GM23338 (cell line): ENCODE measurements at regions not wholly inside any gene's neighbourhood (a gene's known extent, or its start where the extent isn't known, plus 50 kb on each side); places are given as distances from the start of the nearest gene placed in this dataset.

Experiments
- ATAC-seq: fragments of 200-7000 bp; cut with Tn5 transposase; 3 replicates; pipeline ENCODE4 v1.9.1; 2020
- DNase-seq: peaks from one replicate; pipeline ENCODE4 v3.0.0-alpha.2; 2015; ENCODE audit warnings: low spot score
- H2AFZ ChIP-seq: fragments of 200-600 bp; sonication (generic); 2 replicates; pipeline ENCODE4 v1.8.0; 2016; ENCODE audit warnings: antibody characterized with exemption, mild to moderate bottlenecking, moderate library complexity
- H3F3A ChIP-seq: fragments of 200-600 bp; sonication (generic); replicated peaks from 2 replicates; pipeline ENCODE4 v1.8.0; 2017; ENCODE audit warnings: antibody characterized with exemption, mixed run types, low read depth
- H3K27ac ChIP-seq: fragments of 200-600 bp; sonication (generic); 2 replicates; pipeline ENCODE4 v1.6.1; 2016; ENCODE audit warnings: low read depth
- H3K27me3 ChIP-seq: fragments of 200-600 bp; sonication (generic); 2 replicates; pipeline ENCODE4 v1.8.0; 2016; ENCODE audit warnings: mild to moderate bottlenecking, mixed run types, moderate library complexity; ENCODE audit not compliant: insufficient read depth
- H3K36me3 ChIP-seq: fragments of 200-600 bp; sonication (generic); 2 replicates; pipeline ENCODE4 v1.8.0; 2016; ENCODE audit warnings: mild to moderate bottlenecking; ENCODE audit not compliant: insufficient read depth
- H3K4me1 ChIP-seq: fragments of 200-600 bp; sonication (generic); 2 replicates; pipeline ENCODE4 v1.8.0; 2016; ENCODE audit warnings: mild to moderate bottlenecking, moderate library complexity; ENCODE audit not compliant: insufficient read depth
- H3K4me2 ChIP-seq: fragments of 200-600 bp; sonication (generic); 2 replicates; pipeline ENCODE4 v1.7.1; 2017; ENCODE audit warnings: mixed run types
- H3K4me3 ChIP-seq: fragments of 200-600 bp; sonication (generic); 2 replicates; pipeline ENCODE4 v1.6.1; 2016; ENCODE audit warnings: mixed run types
- H3K79me2 ChIP-seq: fragments of 200-600 bp; sonication (generic); replicated peaks from 2 replicates; pipeline ENCODE4 v1.8.0; 2017; ENCODE audit warnings: mild to moderate bottlenecking; ENCODE audit not compliant: insufficient read depth
- H3K9me2 ChIP-seq: fragments of 200-600 bp; sonication (generic); 2 replicates; pipeline ENCODE4 v1.8.0; 2017; ENCODE audit not compliant: insufficient read depth
- H4K20me1 ChIP-seq: fragments of 200-600 bp; sonication (generic); replicated peaks from 2 replicates; pipeline ENCODE4 v1.8.0; 2017; ENCODE audit warnings: mild to moderate bottlenecking; ENCODE audit not compliant: insufficient read depth
- H3K27ac Mint-ChIP-seq: 2 replicates; pipeline ENCODE4 v1.8.0; 2020; ENCODE audit warnings: inconsistent platforms, mild to moderate bottlenecking, moderate library complexity, mixed read lengths
- H3K27me3 Mint-ChIP-seq: 3 replicates; pipeline ENCODE4 v1.8.0; 2022; ENCODE audit warnings: low read depth, mild to moderate bottlenecking, moderate library complexity, mixed read lengths, inconsistent platforms; ENCODE audit not compliant: insufficient read depth, poor library complexity
- H3K36me3 Mint-ChIP-seq: 3 replicates; pipeline ENCODE4 v1.8.0; 2021; ENCODE audit warnings: low read depth, mild to moderate bottlenecking, inconsistent platforms, moderate library complexity, mixed read lengths
- H3K4me1 Mint-ChIP-seq: 3 replicates; pipeline ENCODE4 v1.8.0; 2020; ENCODE audit warnings: mild to moderate bottlenecking, inconsistent platforms, mixed read lengths
- H3K4me3 Mint-ChIP-seq: 3 replicates; pipeline ENCODE4 v1.8.0; 2021; ENCODE audit warnings: moderate library complexity, mild to moderate bottlenecking, inconsistent platforms, mixed read lengths
- H3K9me3 Mint-ChIP-seq: 3 replicates; pipeline ENCODE4 v1.8.0; 2020; ENCODE audit warnings: moderate library complexity, mild to moderate bottlenecking, inconsistent platforms, mixed read lengths
- CREB1 ChIP-seq: fragments of 250-450 bp; sonication (Bioruptor Pico); IDR thresholded peaks from 2 replicates; pipeline ENCODE4 v1.5.0; 2020; ENCODE audit warnings: low read depth, mild to moderate bottlenecking, moderate library complexity
- ETS1 ChIP-seq: IDR thresholded peaks from 2 replicates; pipeline ENCODE4 v1.6.1; 2016; ENCODE audit warnings: antibody characterized with exemption
- EZH2 ChIP-seq: fragments of 200-600 bp; sonication (generic); IDR thresholded peaks from one replicate; pipeline ENCODE4 v1.8.0; 2017; ENCODE audit warnings: antibody characterized with exemption, mild to moderate bottlenecking, low read depth; ENCODE audit not compliant: unreplicated experiment
- EZH2phosphoT487 ChIP-seq: fragments of 200-600 bp; sonication (generic); IDR thresholded peaks from one replicate; pipeline ENCODE4 v1.8.1; 2018; ENCODE audit warnings: antibody characterized with exemption; ENCODE audit not compliant: unreplicated experiment
- JUNB ChIP-seq: IDR thresholded peaks from one replicate; pipeline ENCODE4 v1.6.1; 2016; ENCODE audit warnings: antibody characterized with exemption; ENCODE audit not compliant: unreplicated experiment
- NANOG ChIP-seq: IDR thresholded peaks from 2 replicates; pipeline ENCODE4 v1.6.1; 2016; ENCODE audit warnings: antibody characterized with exemption, borderline replicate concordance
- POLR2AphosphoS5 ChIP-seq: IDR thresholded peaks from 2 replicates; pipeline ENCODE4 v1.6.1; 2016; ENCODE audit warnings: antibody characterized with exemption, low read depth
- REST ChIP-seq: IDR thresholded peaks from one replicate; pipeline ENCODE4 v1.6.1; 2018; ENCODE audit warnings: antibody characterized with exemption; ENCODE audit not compliant: unreplicated experiment
- STAT1 ChIP-seq: IDR thresholded peaks from one replicate; pipeline ENCODE4 v1.6.1; 2016; ENCODE audit warnings: antibody characterized with exemption; ENCODE audit not compliant: unreplicated experiment
- ZNF114 ChIP-seq: fragments of 250-450 bp; sonication (Bioruptor Pico); IDR thresholded peaks from 2 replicates; pipeline ENCODE4 v1.5.0; 2020; ENCODE audit warnings: mild to moderate bottlenecking, moderate library complexity
- ZNF331 ChIP-seq: fragments of 250-450 bp; sonication (Bioruptor Pico); IDR thresholded peaks from 2 replicates; pipeline ENCODE4 v1.5.0; 2020; ENCODE audit warnings: low read depth, mild to moderate bottlenecking, moderate library complexity
- TF ChIP-seq, protein P1 (sequence below): fragments of 250-450 bp; sonication (Bioruptor Pico); IDR thresholded peaks from 2 replicates; pipeline ENCODE4 v1.5.0; 2020; ENCODE audit warnings: mild to moderate bottlenecking, moderate library complexity
- TF ChIP-seq, protein P2 (sequence below), 2 experiments: fragments of 200-600 bp in 1 of 2; sonication (generic) in 1 of 2; conservative IDR thresholded peaks; 2 replicates each; pipeline versions ENCODE4 v1.5.1 to v1.6.1; 2016 to 2017; ENCODE audit warnings: antibody characterized with exemption in 2 of 2, low read depth in 2 of 2, mild to moderate bottlenecking in 2 of 2, moderate library complexity in 1 of 2

DNA sequence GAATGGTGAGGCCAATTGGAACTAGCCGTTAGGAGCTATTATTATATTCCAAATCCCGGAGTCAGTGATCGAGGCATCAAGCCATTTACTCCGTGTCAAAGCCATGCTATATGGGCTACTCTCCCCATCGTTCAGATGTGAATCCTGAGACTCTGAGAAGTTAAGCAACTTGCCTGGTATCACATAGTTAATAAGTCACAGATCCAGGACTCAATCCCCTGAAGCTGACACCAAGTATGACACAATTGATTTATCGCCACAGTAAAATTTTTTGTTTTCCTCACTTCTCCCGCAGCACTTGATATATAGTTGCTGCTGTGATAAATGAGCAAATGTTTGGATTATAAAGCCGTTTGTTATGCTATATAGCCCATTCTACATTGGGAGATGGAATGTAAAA lies 50.8 kb upstream of the TSHZ2 start:
- Histone ChIP-seq H2AFZ (no peak overlapping the region), H3K4me3 (no peak overlapping the region), H3K27ac (no peak overlapping the region), H3K79me2 (no peaks in the 10 kb centered on the region), H3K9me2 (no peaks in the 10 kb centered on the region), H3F3A (no peaks in the 10 kb centered on the region), H3K27me3 (no peaks in the 10 kb centered on the region), H3K36me3 (no peaks in the 10 kb centered on the region), H4K20me1 (no peaks in the 10 kb centered on the region), H3K4me1 (no peaks in the 10 kb centered on the region; the same call in 1 of the 2 replicates), H3K4me2 (no peak overlapping the region)
- ATAC-seq (no peak), DNase-seq (no peak)
- Mint-ChIP-seq H3K9me3 (no peaks in the 10 kb centered on the region; the same call in 2 of the 3 replicates), H3K36me3 (no peaks in the 10 kb centered on the region), H3K27ac (no peak overlapping the region), H3K27me3 (no peaks in the 10 kb centered on the region), H3K4me1 (peaks cover 9% of the 10 kb centered on the region), H3K4me3 (no peak overlapping the region)
- TF ChIP-seq EZH2 (no peak), STAT1 (no peak), ZNF331 (no peak), POLR2AphosphoS5 (no peak), REST (no peak), CREB1 (CRISPR knock-in tag) (no peak), ETS1 (no peak), EZH2phosphoT487 (no peak), NANOG (no peak), ZNF114 (no peak), JUNB (no peak)
- TF ChIP-seq, protein P1, sequence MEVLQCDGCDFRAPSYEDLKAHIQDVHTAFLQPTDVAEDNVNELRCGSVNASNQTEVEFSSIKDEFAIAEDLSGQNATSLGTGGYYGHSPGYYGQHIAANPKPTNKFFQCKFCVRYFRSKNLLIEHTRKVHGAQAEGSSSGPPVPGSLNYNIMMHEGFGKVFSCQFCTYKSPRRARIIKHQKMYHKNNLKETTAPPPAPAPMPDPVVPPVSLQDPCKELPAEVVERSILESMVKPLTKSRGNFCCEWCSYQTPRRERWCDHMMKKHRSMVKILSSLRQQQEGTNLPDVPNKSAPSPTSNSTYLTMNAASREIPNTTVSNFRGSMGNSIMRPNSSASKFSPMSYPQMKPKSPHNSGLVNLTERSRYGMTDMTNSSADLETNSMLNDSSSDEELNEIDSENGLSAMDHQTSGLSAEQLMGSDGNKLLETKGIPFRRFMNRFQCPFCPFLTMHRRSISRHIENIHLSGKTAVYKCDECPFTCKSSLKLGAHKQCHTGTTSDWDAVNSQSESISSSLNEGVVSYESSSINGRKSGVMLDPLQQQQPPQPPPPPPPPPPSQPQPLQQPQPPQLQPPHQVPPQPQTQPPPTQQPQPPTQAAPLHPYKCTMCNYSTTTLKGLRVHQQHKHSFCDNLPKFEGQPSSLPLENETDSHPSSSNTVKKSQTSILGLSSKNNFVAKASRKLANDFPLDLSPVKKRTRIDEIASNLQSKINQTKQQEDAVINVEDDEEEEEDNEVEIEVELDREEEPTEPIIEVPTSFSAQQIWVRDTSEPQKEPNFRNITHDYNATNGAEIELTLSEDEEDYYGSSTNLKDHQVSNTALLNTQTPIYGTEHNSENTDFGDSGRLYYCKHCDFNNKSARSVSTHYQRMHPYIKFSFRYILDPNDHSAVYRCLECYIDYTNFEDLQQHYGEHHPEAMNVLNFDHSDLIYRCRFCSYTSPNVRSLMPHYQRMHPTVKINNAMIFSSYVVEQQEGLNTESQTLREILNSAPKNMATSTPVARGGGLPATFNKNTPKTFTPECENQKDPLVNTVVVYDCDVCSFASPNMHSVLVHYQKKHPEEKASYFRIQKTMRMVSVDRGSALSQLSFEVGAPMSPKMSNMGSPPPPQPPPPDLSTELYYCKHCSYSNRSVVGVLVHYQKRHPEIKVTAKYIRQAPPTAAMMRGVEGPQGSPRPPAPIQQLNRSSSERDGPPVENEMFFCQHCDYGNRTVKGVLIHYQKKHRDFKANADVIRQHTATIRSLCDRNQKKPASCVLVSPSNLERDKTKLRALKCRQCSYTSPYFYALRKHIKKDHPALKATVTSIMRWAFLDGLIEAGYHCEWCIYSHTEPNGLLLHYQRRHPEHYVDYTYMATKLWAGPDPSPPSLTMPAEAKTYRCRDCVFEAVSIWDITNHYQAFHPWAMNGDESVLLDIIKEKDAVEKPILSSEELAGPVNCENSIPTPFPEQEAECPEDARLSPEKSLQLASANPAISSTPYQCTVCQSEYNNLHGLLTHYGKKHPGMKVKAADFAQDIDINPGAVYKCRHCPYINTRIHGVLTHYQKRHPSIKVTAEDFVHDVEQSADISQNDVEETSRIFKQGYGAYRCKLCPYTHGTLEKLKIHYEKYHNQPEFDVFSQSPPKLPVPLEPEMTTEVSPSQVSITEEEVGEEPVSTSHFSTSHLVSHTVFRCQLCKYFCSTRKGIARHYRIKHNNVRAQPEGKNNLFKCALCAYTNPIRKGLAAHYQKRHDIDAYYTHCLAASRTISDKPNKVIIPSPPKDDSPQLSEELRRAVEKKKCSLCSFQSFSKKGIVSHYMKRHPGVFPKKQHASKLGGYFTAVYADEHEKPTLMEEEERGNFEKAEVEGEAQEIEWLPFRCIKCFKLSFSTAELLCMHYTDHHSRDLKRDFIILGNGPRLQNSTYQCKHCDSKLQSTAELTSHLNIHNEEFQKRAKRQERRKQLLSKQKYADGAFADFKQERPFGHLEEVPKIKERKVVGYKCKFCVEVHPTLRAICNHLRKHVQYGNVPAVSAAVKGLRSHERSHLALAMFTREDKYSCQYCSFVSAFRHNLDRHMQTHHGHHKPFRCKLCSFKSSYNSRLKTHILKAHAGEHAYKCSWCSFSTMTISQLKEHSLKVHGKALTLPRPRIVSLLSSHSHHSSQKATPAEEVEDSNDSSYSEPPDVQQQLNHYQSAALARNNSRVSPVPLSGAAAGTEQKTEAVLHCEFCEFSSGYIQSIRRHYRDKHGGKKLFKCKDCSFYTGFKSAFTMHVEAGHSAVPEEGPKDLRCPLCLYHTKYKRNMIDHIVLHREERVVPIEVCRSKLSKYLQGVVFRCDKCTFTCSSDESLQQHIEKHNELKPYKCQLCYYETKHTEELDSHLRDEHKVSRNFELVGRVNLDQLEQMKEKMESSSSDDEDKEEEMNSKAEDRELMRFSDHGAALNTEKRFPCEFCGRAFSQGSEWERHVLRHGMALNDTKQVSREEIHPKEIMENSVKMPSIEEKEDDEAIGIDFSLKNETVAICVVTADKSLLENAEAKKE = no peak
- TF ChIP-seq, protein P2, sequence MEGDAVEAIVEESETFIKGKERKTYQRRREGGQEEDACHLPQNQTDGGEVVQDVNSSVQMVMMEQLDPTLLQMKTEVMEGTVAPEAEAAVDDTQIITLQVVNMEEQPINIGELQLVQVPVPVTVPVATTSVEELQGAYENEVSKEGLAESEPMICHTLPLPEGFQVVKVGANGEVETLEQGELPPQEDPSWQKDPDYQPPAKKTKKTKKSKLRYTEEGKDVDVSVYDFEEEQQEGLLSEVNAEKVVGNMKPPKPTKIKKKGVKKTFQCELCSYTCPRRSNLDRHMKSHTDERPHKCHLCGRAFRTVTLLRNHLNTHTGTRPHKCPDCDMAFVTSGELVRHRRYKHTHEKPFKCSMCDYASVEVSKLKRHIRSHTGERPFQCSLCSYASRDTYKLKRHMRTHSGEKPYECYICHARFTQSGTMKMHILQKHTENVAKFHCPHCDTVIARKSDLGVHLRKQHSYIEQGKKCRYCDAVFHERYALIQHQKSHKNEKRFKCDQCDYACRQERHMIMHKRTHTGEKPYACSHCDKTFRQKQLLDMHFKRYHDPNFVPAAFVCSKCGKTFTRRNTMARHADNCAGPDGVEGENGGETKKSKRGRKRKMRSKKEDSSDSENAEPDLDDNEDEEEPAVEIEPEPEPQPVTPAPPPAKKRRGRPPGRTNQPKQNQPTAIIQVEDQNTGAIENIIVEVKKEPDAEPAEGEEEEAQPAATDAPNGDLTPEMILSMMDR (conservative IDR thresholded peaks at IDR 0.05; ENCODE audit: low read depth in 2 of 2) = no peak
